HPDE6-E6E7 (cell line): ENCODE measurements at regions not wholly inside any gene's neighbourhood (a gene's known extent, or its start where the extent isn't known, plus 50 kb on each side); places are given as distances from the start of the nearest gene placed in this dataset.
"Not testable (repeated sequence)": the region's sequence is repeated elsewhere in the genome, so short reads cannot be mapped to it uniquely, and the experiment has no call there.

Experiments used
- DNase-seq: peaks from one replicate; pipeline ENCODE4 v3.0.0; 2011; ENCODE audit warnings: missing footprints; ENCODE audit errors: extremely low spot score

GRCh38 chr2:39996653-39997080 lies 217.6 kb upstream of the THUMPD2 start:
- no peak for DNase-seq

DNA sequence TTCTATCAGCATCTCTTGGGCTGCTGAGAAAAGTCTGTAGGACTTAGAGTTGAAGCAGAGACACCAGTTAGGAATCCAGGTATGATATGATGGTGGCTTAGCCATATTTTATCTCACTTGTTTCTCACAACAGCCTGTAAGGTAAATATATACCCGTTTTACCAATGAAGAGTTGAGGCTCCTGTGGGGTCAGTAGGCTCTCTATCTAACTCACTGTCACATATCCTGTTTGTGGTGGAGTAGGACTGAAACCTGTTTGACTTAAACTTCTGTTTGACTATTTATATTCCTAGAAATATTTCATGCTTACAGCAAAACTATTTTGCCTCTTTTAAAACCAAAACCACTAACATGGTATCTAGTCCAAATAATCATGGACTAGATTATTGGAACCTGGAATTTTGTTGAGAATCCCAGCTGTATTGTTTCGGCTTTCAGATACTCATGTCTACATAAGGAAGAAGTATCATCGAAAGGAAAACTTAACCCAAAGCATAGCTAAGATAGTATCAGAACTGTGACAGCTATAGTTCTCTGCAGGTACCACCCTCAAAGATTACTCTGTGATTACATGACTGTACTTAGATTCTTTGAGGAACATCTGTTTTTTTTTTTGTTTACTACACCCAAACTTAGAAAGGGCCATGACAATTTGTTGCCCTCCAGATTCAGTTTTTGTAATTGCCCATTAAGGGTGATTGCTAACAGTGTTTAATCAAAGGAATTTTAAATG lies 216.1 kb upstream of the THUMPD2 start:
- no peak for DNase-seq

GRCh38 chr2:39994151-39994550 lies 215.1 kb upstream of the THUMPD2 start:
- no peak for DNase-seq

- no peak for DNase-seq
Observed at GRCh38 chr2:39991298-39991697, 212.2 kb upstream of the THUMPD2 start.

DNA sequence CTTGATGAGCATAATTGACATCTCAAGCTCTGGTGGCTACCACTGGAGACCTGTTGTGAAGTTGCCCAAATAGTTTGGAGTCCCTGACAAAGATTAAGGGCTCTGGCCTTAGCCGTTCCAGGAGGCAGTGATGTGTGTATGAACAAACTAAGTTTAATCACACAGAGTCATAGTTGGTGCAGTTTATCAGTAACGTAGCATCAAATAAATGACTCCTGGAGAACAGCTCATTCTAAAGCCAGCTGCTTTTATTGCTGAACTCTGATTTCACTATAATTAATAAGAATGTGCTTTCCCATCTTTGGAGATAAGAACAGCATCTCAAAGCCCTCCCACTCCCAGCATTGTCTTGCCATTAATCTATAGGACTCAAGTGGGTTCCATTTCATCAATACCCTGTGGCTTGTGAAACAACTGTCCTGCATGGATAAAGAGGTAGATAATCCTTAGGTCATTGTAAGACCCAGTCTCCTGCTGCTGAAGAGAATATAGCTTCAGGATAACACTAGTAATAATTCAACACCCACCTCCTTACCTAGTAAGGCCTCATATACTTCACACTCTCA lies 211.4 kb upstream of the THUMPD2 start:
- no peak for DNase-seq

DNA sequence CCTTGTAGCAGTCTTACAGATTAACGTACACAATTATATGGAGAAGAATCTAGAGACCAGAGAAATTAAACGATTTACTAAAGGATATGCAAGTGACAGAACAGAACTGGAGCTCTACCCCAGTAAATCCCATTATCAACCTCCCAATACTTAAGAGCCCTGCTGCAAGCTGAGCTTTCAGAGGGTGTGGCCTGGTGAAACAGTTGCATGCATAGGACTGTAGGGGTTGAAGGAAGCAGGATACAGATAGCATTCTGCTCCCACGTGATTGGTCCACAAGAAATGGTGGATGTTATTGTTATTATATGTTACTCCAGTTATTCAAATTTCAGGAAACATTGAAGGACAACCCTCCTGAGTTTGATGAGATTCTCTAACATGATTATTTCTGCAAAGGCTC lies 210.8 kb upstream of the THUMPD2 start:
- DNase-seq, result no peak

GRCh38 chr2:39981883-39982311 lies 202.8 kb upstream of the THUMPD2 start:
- no peak for DNase-seq

DNA sequence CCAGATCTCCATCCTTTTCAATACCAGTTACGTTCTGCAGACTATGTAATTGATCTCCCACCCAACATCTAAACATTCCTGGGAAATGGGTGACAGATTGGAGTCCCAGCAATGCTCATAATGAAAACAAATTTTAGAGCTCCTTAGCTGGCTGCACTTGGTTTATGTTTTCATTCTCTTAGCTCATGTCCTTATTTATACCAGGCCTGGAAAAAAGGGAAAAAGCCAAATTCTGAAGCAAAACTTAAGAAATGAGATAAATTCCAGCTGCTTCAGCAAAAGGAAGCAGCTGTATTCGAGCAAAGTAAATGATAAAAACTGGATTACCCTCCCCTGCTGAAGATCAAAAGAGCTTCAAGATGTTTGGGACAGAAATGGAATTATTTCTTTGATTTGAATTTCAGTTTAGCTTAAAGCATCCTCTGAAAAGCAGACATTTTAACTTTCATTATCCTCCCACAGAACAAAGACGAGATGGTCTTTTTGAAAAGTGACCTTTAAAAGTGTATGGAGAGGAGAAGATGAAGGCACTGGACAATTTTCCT lies 196.5 kb upstream of the THUMPD2 start:
- DNase-seq, result no peak

DNA sequence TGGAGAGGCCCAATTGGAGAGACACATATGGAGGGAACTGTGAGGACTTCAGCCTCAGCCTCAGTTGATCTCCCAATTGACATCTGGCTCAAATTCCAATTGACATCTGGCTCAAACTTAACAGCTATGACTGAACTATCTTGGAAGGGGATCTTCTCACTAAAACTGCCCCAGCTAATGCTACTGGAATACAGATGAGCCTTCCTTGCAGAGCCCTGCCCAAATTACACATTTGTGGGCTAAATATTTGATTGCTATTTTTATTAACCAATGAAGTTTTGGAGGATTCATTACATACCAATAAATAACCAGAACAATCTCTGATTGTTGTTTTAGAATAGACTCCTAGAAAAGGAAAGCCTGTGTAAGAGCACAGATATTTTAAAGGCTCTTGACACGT lies 189.0 kb upstream of the THUMPD2 start:
- no peak for DNase-seq

GRCh38 chr2:39960681-39961080 lies 181.6 kb upstream of the THUMPD2 start:
- not testable (repeated sequence) for DNase-seq

- DNase-seq, result no peak
Observed at GRCh38 chr2:39954346-39954745, 175.3 kb upstream of the THUMPD2 start.

- DNase-seq, result no peak
Observed at GRCh38 chr2:39949131-39949530, 170.1 kb upstream of the THUMPD2 start.

- DNase-seq, result no peak
Observed at GRCh38 chr2:39948016-39948719, 169.1 kb upstream of the THUMPD2 start.

- DNase-seq, result no peak
Observed at GRCh38 chr2:39947294-39948015, 168.4 kb upstream of the THUMPD2 start.

DNA sequence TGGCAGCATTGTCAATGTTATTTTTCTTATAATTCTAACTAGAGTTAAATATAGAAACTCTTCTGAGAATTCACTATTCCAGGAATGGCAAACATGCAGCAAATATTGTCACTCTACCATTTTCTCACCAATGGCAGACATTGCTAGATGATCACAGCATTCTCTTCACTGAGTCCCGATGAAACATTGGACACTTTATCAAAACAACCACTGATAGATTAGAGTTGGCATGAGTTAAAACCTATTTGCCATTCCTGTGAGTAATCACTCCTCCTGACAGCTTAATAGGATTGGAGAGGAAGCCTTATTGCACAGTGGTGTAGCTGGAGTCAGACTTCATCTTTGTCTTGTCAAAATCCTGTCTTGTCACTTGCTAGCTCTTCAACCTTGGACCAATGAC lies 163.9 kb upstream of the THUMPD2 start:
- no peak for DNase-seq

GRCh38 chr2:39938035-39938835 lies 159.2 kb upstream of the THUMPD2 start:
- no peak for DNase-seq

GRCh38 chr2:39937621-39938020 lies 158.6 kb upstream of the THUMPD2 start:
- DNase-seq, result no peak

GRCh38 chr2:39934851-39935250 lies 155.8 kb upstream of the THUMPD2 start:
- no peak for DNase-seq

DNA sequence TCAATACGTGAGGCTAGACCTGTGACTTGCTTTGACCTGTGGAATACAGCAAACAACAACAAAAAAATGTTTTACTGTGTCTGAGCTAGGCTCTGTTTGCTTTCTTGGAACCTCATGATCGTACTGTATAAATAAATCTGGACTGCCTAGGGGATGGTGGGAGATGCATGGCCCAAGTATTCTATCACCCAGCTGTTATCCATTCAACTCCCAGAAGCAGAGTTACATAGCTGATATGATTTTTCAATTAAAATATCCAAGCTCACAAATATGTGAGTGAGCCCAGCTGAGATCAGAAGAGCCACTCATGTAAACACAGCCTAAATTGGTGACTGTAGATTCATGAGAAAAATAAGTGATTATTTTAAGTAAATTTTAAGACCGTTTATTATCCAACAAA lies 154.1 kb upstream of the THUMPD2 start:
- no peak for DNase-seq

DNA sequence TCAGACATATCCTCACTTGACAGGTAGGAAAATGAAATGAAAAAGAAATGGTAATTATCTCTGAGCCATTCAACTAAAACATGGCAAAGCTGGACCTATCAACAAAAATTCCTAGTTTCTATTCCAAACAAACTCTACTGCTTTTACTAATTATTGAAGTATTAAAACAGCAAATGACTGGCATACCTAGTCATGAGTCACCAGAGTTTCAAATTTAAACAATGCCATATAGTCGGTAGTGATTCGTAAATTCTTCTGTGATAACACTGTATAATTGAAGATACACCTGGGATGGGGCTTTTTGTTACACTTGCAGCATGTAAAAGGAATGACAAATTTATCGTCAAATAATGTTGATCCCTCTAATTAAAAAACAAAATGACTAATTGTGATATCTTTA lies 153.1 kb upstream of the THUMPD2 start:
- DNase-seq, result no peak
